OCI-LY7 (cell line): ENCODE measurements at regions not wholly inside any gene's neighbourhood (a gene's known extent, or its start where the extent isn't known, plus 50 kb on each side); places are given as distances from the start of the nearest gene placed in this dataset.

Source experiments
- BruUV-seq: library from RNA; stranded (reverse); fragments of 400-500 nt; replicated peaks from 2 replicates; lab custom pipeline; 2021; lab: Mats Ljungman, UMichigan
- CTCF ChIA-PET: fragments of 300-600 bp; sonication (Branson Sonifier 250); formaldehyde crosslinking; loops from one replicate; lab custom pipeline; 2022; ENCODE audit warnings: antibody characterized with exemption; ENCODE audit not compliant: unreplicated experiment; lab: Charles Lee
- POLR2A ChIA-PET: fragments of 300-600 bp; sonication (Branson Sonifier 250); formaldehyde crosslinking; loops from one replicate; lab custom pipeline; 2022; ENCODE audit warnings: antibody characterized with exemption; lab: Charles Lee
- DNase-seq: peaks from one replicate; pipeline ENCODE4 v3.0.0-alpha.2; 2015; ENCODE audit warnings: low spot score
- H2AFZ ChIP-seq: fragments of 200-600 bp; sonication (generic), shearing (Covaris generic); 2 replicates; pipeline ENCODE4 v1.6.1; 2014; ENCODE audit warnings: mild to moderate bottlenecking, antibody characterized with exemption, low read length, moderate library complexity
- H3K27ac ChIP-seq: fragments of 200-600 bp; sonication (generic); 2 replicates; pipeline ENCODE4 v1.5.1; 2014; ENCODE audit warnings: mixed run types, low read depth, mild to moderate bottlenecking, moderate library complexity, low read length, inconsistent platforms; ENCODE audit not compliant: poor library complexity, severe bottlenecking
- H3K36me3 ChIP-seq: fragments of 200-600 bp; sonication (generic); 2 replicates; pipeline ENCODE4 v1.6.1; 2014; ENCODE audit warnings: mild to moderate bottlenecking, antibody characterized with exemption, low read length, moderate library complexity, mixed read lengths; ENCODE audit not compliant: insufficient read depth
- H3K4me1 ChIP-seq: fragments of 200-600 bp; sonication (generic); 2 replicates; pipeline ENCODE4 v1.5.1; 2014; ENCODE audit warnings: mild to moderate bottlenecking, low read length; ENCODE audit not compliant: insufficient read depth, poor library complexity, severe bottlenecking
- H3K4me2 ChIP-seq: fragments of 200-600 bp; sonication (generic); 2 replicates; pipeline ENCODE4 v1.6.1; 2014; ENCODE audit warnings: mild to moderate bottlenecking, low read length
- H3K4me3 ChIP-seq: fragments of 200-600 bp; sonication (generic); 2 replicates; pipeline ENCODE4 v1.5.1; 2014; ENCODE audit warnings: mild to moderate bottlenecking, low read depth, low read length; ENCODE audit not compliant: poor library complexity, severe bottlenecking
- H3K79me2 ChIP-seq: fragments of 200-600 bp; sonication (generic); 2 replicates; pipeline ENCODE4 v1.6.1; 2016; ENCODE audit warnings: low read depth, mild to moderate bottlenecking, low read length, moderate library complexity, mixed read lengths; ENCODE audit not compliant: insufficient read depth
- H3K9me2 ChIP-seq: fragments of 200-600 bp; sonication (generic); 2 replicates; pipeline ENCODE4 v1.6.1; 2016; ENCODE audit warnings: mild to moderate bottlenecking, low read length, mixed read lengths; ENCODE audit not compliant: insufficient read depth
- H3K9me3 ChIP-seq: fragments of 200-600 bp; sonication (generic); 2 replicates; pipeline ENCODE4 v1.6.1; 2014; ENCODE audit warnings: mild to moderate bottlenecking, mixed run types, low read length, mixed read lengths
- H4K20me1 ChIP-seq: fragments of 200-600 bp; sonication (generic); 2 replicates; pipeline ENCODE4 v1.6.1; 2014; ENCODE audit warnings: mild to moderate bottlenecking, antibody characterized with exemption, low read length, moderate library complexity, mixed read lengths; ENCODE audit not compliant: insufficient read depth
- EZH2phosphoT487 ChIP-seq: fragments of 200-600 bp; sonication (generic); IDR thresholded peaks from 2 replicates; pipeline ENCODE4 v1.6.1; 2018; ENCODE audit warnings: low read depth, borderline replicate concordance, mild to moderate bottlenecking, mixed run types, antibody characterized with exemption, low read length, moderate library complexity, mixed read lengths
- intact Hi-C: fragments of 100-400 bp; cut with micrococcal nuclease; formaldehyde crosslinking; loops from one replicate; pipeline ENCODE4 v1.10.0; 2022; ENCODE audit not compliant: unreplicated experiment
- TF ChIP-seq, protein P1 (sequence below): fragments of 200-600 bp; sonication (generic); conservative IDR thresholded peaks from 2 replicates; pipeline ENCODE4 v1.5.1; 2014; ENCODE audit warnings: mild to moderate bottlenecking, antibody characterized with exemption, low read length, moderate library complexity, mixed read lengths

DNA sequence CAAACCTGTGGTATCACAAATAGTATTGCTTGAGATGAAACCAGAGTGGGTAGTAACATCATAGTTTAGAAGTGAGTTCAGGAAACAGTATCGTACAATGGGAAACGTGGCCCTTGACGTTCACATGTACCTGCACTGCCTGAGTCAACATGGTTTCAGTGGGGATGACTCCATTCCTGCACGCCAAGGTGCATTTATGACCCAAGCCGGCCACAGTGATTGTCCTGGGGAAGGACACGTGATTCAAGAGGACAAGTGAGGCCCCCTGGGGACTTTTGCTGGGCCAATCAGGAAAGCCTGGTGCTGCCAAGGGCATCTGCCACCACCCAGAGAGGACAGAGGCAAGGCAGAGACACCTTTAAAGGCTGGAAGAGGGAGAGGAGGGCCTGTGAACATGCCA is 119.2 kb downstream of the AXIN2 start:
- H4K20me1 ChIP-seq = no peaks in the 10 kb centered on the region
- H3K9me3 ChIP-seq = no peaks in the 10 kb centered on the region
- no TSS peak for BruUV-seq
- H3K4me3 ChIP-seq = no peak overlapping the region
- intact Hi-C loops = no loop called here
- H3K4me2 ChIP-seq = no peak overlapping the region
- no peak for TF ChIP-seq EZH2phosphoT487
- TF ChIP-seq, protein P1, sequence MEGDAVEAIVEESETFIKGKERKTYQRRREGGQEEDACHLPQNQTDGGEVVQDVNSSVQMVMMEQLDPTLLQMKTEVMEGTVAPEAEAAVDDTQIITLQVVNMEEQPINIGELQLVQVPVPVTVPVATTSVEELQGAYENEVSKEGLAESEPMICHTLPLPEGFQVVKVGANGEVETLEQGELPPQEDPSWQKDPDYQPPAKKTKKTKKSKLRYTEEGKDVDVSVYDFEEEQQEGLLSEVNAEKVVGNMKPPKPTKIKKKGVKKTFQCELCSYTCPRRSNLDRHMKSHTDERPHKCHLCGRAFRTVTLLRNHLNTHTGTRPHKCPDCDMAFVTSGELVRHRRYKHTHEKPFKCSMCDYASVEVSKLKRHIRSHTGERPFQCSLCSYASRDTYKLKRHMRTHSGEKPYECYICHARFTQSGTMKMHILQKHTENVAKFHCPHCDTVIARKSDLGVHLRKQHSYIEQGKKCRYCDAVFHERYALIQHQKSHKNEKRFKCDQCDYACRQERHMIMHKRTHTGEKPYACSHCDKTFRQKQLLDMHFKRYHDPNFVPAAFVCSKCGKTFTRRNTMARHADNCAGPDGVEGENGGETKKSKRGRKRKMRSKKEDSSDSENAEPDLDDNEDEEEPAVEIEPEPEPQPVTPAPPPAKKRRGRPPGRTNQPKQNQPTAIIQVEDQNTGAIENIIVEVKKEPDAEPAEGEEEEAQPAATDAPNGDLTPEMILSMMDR = no peak
- CTCF ChIA-PET = no interaction called here
- no peaks in the 10 kb centered on the region for H3K9me2 ChIP-seq
- no peaks in the 10 kb centered on the region for H3K79me2 ChIP-seq
- no peaks in the 10 kb centered on the region for H3K36me3 ChIP-seq
- POLR2A ChIA-PET = interaction anchor here (0.6 kb wide), 1 partner anchor 79 kb away, joined by 4 read pairs; no protein-coding TSS in a partner anchor
- H2AFZ ChIP-seq = no peak overlapping the region
- H3K4me1 ChIP-seq = no peaks in the 10 kb centered on the region
- no peak for DNase-seq
- H3K27ac ChIP-seq = no peak overlapping the region

DNA sequence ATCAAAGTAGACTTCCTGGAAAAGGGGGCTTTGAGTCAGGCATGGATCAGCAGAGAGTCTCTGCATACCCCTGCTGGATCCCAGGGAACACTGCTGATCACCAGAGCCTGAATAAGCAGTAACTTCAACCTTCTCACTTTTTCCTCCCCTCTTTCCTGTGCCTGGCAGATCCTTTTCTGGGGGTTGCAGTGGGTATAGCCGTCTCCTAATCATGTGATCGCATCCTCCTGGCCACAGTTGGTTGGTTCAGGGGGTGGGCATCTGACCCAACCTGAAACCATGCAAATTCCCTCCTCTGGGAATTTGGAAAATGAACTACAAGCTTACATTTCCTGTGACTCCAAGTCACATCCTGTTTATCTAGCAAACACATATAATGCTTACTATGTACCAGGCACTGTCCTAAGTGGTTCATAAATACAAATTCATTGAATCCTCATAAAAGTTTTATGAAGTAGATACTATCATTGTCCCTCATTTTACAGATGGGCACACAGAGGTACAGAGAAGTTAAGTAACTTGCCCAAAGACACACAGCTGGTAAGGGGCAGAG is 120.3 kb downstream of the AXIN2 start:
- Histone ChIP-seq H3K27ac (no peak overlapping the region), H3K4me1 (no peaks in the 10 kb centered on the region), H3K36me3 (no peaks in the 10 kb centered on the region), H3K4me3 (no peak overlapping the region), H3K4me2 (no peak overlapping the region), H3K79me2 (no peaks in the 10 kb centered on the region), H3K9me2 (no peaks in the 10 kb centered on the region), H3K9me3 (no peaks in the 10 kb centered on the region), H4K20me1 (no peaks in the 10 kb centered on the region), H2AFZ (no peak overlapping the region)
- TF ChIP-seq, protein P1 = no peak
- no peak for TF ChIP-seq EZH2phosphoT487
- ChIA-PET POLR2A (no interaction called here), CTCF (no interaction called here)
- BruUV-seq = no TSS peak
- intact Hi-C loops = no loop called here
- no peak for DNase-seq

DNA sequence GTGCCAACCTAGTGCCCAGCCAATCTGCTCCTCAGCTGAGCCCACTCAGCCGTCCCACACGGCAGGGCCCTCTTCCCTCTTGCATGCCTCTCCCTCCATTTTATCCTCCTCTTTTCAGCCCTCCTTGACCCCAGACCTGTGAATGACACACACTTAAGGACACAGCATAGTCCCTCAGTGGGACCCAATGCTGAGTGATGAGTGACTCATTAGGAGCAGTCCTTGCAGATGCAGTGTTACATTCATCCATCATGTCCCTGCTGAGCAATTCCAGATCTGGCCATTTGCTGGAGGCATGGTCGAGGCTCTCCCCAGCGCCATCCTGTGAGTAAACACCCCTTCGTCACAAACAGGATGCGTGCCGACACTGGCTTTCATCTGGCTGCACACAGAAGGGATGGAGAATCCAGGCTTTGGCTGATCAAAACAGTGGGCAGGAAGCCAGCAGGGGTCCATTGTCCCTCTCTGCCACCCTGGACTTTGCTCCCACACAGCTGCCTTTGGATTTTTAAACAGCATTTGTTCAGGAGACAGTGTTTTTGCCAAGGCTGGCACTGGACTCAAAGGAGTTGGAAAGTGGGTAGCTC is 122.6 kb downstream of the AXIN2 start:
- no peaks in the 10 kb centered on the region for H4K20me1 ChIP-seq
- H3K4me2 ChIP-seq = no peak overlapping the region
- CTCF ChIA-PET = no interaction called here
- no peak overlapping the region for H2AFZ ChIP-seq
- no peak overlapping the region for H3K27ac ChIP-seq
- no peaks in the 10 kb centered on the region for H3K9me2 ChIP-seq
- no peak for DNase-seq
- BruUV-seq = no TSS peak
- H3K9me3 ChIP-seq = no peaks in the 10 kb centered on the region
- intact Hi-C loops = no loop called here
- H3K36me3 ChIP-seq = no peaks in the 10 kb centered on the region
- H3K4me1 ChIP-seq = no peaks in the 10 kb centered on the region
- no peak overlapping the region for H3K4me3 ChIP-seq
- H3K79me2 ChIP-seq = no peaks in the 10 kb centered on the region
- POLR2A ChIA-PET = no interaction called here
- TF ChIP-seq EZH2phosphoT487 = no peak
